ENCODE measurements at regions not wholly inside any gene's neighbourhood (a gene's known extent, or its start where the extent isn't known, plus 50 kb on each side); places are given as distances from the start of the nearest gene placed in this dataset.

DNA sequence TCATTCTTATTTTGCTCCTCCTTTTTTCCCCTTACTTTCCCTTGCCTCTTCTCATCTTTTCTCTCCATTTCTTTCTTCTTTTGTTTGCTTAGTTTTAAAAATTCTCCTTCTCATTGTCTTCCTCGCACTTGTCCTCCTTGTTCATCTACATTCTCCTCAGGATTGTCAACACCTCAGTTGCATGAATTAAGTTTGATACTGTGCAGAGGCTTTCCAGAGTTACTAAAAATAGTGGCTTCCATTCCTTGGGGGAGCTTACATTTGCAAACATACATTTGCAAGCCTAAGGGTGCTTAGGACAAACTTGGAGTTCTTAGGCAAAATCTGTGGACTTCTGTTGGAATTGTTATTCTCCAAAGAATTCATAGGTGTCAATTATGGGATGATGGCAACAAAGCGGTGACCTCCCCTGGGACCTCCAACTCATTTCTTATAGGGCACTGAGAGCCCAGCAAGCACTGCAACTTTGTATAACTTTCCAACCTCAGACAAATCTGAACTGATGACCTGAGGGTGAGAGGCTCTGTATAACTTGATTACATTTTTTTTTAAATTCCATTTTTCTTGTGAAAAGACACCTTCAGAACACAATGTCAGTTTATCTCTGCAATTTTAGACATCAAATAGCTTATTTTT lies 371.4 kb downstream of the TMEM38B start:
- H3K4me1 Mint-ChIP-seq = no peaks in the 10 kb centered on the region
- DNase-seq (no peak), ATAC-seq (no peak)
- intact Hi-C loops (cut with DNase I, micrococcal nuclease) = no loop called here
- no peaks in the 10 kb centered on the region for H3K36me3 Mint-ChIP-seq (ENCODE audit: low read depth)
- H3K4me3 Mint-ChIP-seq = no peak overlapping the region
- no peak overlapping the region for H3K27ac Mint-ChIP-seq
- ChIA-PET POLR2A (no interaction called here), CTCF (no interaction called here)
- no peaks in the 10 kb centered on the region for H3K27me3 Mint-ChIP-seq
- H3K9me3 Mint-ChIP-seq (ENCODE audit: low read depth) = no peaks in the 10 kb centered on the region

DNA sequence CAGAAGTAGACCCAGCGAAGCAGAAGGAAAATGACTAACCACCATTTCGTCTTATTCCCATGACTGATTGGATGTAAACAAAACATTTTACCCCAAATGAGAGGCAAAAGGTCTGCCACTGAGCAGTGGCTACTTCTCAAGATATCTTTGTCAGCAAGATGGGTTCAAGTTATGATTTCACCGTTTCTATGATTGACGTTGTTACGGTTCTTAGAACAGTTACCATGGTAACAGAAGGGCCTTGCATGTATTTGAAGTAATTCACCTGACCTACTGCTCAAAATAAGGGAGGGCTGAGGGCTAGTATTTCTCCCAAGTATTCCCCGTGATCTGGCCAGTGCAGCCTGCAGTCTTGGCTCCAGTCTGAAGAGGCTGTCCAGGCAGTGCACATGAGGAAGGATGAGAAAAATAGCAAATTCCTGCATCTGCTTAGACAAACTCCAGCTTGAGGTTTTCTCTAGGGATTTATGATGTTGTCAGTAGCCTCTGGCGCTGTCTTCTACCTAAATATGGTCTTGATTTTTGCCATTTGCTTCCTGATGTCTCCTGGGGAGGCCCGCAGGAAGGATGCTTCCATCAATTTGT lies 372.7 kb downstream of the TMEM38B start:
- Mint-ChIP-seq H3K9me3 (ENCODE audit: low read depth) (no peaks in the 10 kb centered on the region), H3K4me3 (no peak overlapping the region), H3K27ac (no peak overlapping the region), H3K4me1 (no peaks in the 10 kb centered on the region), H3K36me3 (ENCODE audit: low read depth) (no peaks in the 10 kb centered on the region), H3K27me3 (no peaks in the 10 kb centered on the region)
- ChIA-PET POLR2A (no interaction called here), CTCF (no interaction called here)
- DNase-seq (no peak), ATAC-seq (no peak)
- intact Hi-C loops (cut with DNase I, micrococcal nuclease) = no loop called here

DNA sequence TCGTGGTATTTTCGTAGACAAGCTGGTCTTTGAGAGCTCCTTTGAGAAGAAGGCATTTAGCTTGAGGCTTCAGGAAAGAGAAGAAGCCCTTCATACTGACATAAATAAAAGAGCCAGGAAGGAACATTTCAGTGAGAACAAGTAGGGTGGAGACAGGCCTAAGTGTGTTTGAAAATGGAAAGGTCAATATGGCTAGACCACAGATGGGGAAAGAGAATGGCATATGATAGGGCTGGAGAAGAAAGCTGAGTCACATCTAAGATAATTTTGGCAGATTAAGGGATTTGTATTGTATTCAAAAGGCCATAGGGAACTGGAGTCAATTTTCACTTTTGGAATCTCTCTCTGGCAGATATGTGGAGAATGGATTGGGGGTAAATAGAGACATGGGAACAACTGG lies 374.9 kb downstream of the TMEM38B start:
- no peak overlapping the region for H3K4me3 Mint-ChIP-seq
- CTCF ChIA-PET = no interaction called here
- ATAC-seq = no peak

GRCh38 chr9:106072421-106072820 lies 378.1 kb downstream of the TMEM38B start:
- no peak for ATAC-seq
- H3K9me3 Mint-ChIP-seq (ENCODE audit: low read depth) = peaks cover 3% of the 10 kb centered on the region
- no peak overlapping the region for H3K4me3 Mint-ChIP-seq
- ChIA-PET CTCF (no interaction called here), POLR2A (no interaction called here)
- intact Hi-C loops (cut with DNase I, micrococcal nuclease) = no loop called here
- no peaks in the 10 kb centered on the region for H3K27me3 Mint-ChIP-seq
- no peak for DNase-seq
- no peak overlapping the region for H3K27ac Mint-ChIP-seq
- H3K36me3 Mint-ChIP-seq (ENCODE audit: low read depth) = no peaks in the 10 kb centered on the region
- H3K4me1 Mint-ChIP-seq = no peaks in the 10 kb centered on the region

More for the DNA sequence above, 374.9 kb downstream of the TMEM38B start:
- POLR2A ChIA-PET = interaction anchor here (0.6 kb wide), 1 partner anchor 1508 kb away, joined by 5 read pairs; no protein-coding TSS in a partner anchor
- Mint-ChIP-seq H3K36me3 (ENCODE audit: low read depth) (no peaks in the 10 kb centered on the region), H3K4me1 (no peaks in the 10 kb centered on the region), H3K9me3 (ENCODE audit: low read depth) (no peaks in the 10 kb centered on the region), H3K27ac (no peak overlapping the region), H3K27me3 (no peaks in the 10 kb centered on the region)
- DNase-seq = no peak
- intact Hi-C loops (cut with DNase I, micrococcal nuclease) = no loop called here

GRCh38 chr9:106074006-106074405 lies 379.7 kb downstream of the TMEM38B start:
- no peak for ATAC-seq
- no peak for DNase-seq
- Mint-ChIP-seq H3K27me3 (no peaks in the 10 kb centered on the region), H3K36me3 (ENCODE audit: low read depth) (no peaks in the 10 kb centered on the region), H3K9me3 (ENCODE audit: low read depth) (peaks cover 3% of the 10 kb centered on the region), H3K27ac (no peak overlapping the region), H3K4me3 (no peak overlapping the region), H3K4me1 (no peaks in the 10 kb centered on the region)
- ChIA-PET CTCF (no interaction called here), POLR2A (no interaction called here)
- intact Hi-C loops (cut with DNase I, micrococcal nuclease) = no loop called here

GRCh38 chr9:106075236-106075959 lies 381.1 kb downstream of the TMEM38B start:
- Mint-ChIP-seq H3K27me3 (no peaks in the 10 kb centered on the region), H3K4me3 (no peak overlapping the region), H3K27ac (no peak overlapping the region), H3K9me3 (ENCODE audit: low read depth) (peaks cover 3% of the 10 kb centered on the region), H3K36me3 (ENCODE audit: low read depth) (no peaks in the 10 kb centered on the region), H3K4me1 (no peaks in the 10 kb centered on the region)
- ATAC-seq = no peak
- ChIA-PET CTCF (no interaction called here), POLR2A (no interaction called here)
- no peak for DNase-seq
- intact Hi-C loops (cut with DNase I, micrococcal nuclease) = no loop called here

GRCh38 chr9:106075960-106076327 lies 381.6 kb downstream of the TMEM38B start:
- H3K9me3 Mint-ChIP-seq (ENCODE audit: low read depth) = peaks cover 3% of the 10 kb centered on the region
- no peaks in the 10 kb centered on the region for H3K27me3 Mint-ChIP-seq
- POLR2A ChIA-PET = no interaction called here
- intact Hi-C loops (cut with DNase I, micrococcal nuclease) = no loop called here
- ATAC-seq = no peak
- H3K4me1 Mint-ChIP-seq = no peaks in the 10 kb centered on the region
- no peak overlapping the region for H3K4me3 Mint-ChIP-seq
- H3K36me3 Mint-ChIP-seq (ENCODE audit: low read depth) = no peaks in the 10 kb centered on the region
- no peak for DNase-seq
- CTCF ChIA-PET = no interaction called here
- no peak overlapping the region for H3K27ac Mint-ChIP-seq

- ChIA-PET POLR2A (no interaction called here), CTCF (no interaction called here)
- no peak overlapping the region for H3K27ac Mint-ChIP-seq
- H3K9me3 Mint-ChIP-seq (ENCODE audit: low read depth) = peaks cover 3% of the 10 kb centered on the region
- H3K4me1 Mint-ChIP-seq = no peaks in the 10 kb centered on the region
- no peaks in the 10 kb centered on the region for H3K36me3 Mint-ChIP-seq (ENCODE audit: low read depth)
- ATAC-seq = no peak
- intact Hi-C loops (cut with DNase I, micrococcal nuclease) = no loop called here
- H3K27me3 Mint-ChIP-seq = no peaks in the 10 kb centered on the region
- DNase-seq = no peak
- H3K4me3 Mint-ChIP-seq = no peak overlapping the region
Observed at GRCh38 chr9:106076711-106077110, 382.4 kb downstream of the TMEM38B start.

- H3K36me3 Mint-ChIP-seq (ENCODE audit: low read depth) = no peaks in the 10 kb centered on the region
- H3K4me1 Mint-ChIP-seq = no peaks in the 10 kb centered on the region
- peaks cover 3% of the 10 kb centered on the region for H3K9me3 Mint-ChIP-seq (ENCODE audit: low read depth)
- CTCF ChIA-PET = interaction anchor here (0.9 kb wide), 1 partner anchor 33 kb away, joined by 3 read pairs; no protein-coding TSS in a partner anchor
- no peak for ATAC-seq
- POLR2A ChIA-PET = no interaction called here
- no peak overlapping the region for H3K27ac Mint-ChIP-seq
- intact Hi-C loops (cut with DNase I, micrococcal nuclease) = no loop called here
- H3K27me3 Mint-ChIP-seq = no peaks in the 10 kb centered on the region
- H3K4me3 Mint-ChIP-seq = no peak overlapping the region
- no peak for DNase-seq
Observed at GRCh38 chr9:106077731-106078130, 383.4 kb downstream of the TMEM38B start.

GRCh38 chr9:106082621-106083020 lies 388.3 kb downstream of the TMEM38B start:
- ChIA-PET CTCF (no interaction called here), POLR2A (no interaction called here)
- Mint-ChIP-seq H3K4me1 (no peaks in the 10 kb centered on the region), H3K36me3 (ENCODE audit: low read depth) (no peaks in the 10 kb centered on the region), H3K4me3 (no peak overlapping the region), H3K27ac (no peak overlapping the region), H3K27me3 (no peaks in the 10 kb centered on the region), H3K9me3 (ENCODE audit: low read depth) (peaks cover 3% of the 10 kb centered on the region)
- ATAC-seq (no peak), DNase-seq (no peak)
- intact Hi-C loops (cut with DNase I, micrococcal nuclease) = no loop called here

- DNase-seq (no peak), ATAC-seq (no peak)
- Mint-ChIP-seq H3K4me1 (no peaks in the 10 kb centered on the region), H3K27me3 (no peaks in the 10 kb centered on the region), H3K9me3 (ENCODE audit: low read depth) (peaks cover 8% of the 10 kb centered on the region), H3K27ac (no peak overlapping the region), H3K4me3 (no peak overlapping the region), H3K36me3 (ENCODE audit: low read depth) (no peaks in the 10 kb centered on the region)
- POLR2A ChIA-PET = no interaction called here
- intact Hi-C loops (cut with DNase I, micrococcal nuclease) = no loop called here
- CTCF ChIA-PET = no interaction called here
Observed at GRCh38 chr9:106084702-106085101, 390.4 kb downstream of the TMEM38B start.

DNA sequence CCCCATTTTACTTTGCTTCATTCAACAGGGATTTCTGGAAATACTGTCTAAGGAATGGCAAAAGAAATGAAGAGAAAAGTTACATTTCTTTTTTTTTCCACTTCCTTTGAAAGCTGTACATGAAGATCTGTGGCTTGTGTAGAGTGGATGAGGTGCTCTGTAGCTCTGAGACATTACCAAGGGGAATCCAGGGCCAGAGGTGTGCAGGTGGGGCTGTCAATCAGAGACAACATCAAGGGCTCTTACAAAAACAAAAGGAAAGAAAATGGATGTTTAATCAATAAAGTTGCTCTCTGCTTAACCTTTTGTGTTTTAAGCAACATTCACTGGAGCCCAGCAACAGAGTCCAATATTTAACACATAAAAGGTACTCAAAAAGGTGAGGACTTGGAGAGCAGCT lies 391.1 kb downstream of the TMEM38B start:
- POLR2A ChIA-PET = no interaction called here
- H3K9me3 Mint-ChIP-seq (ENCODE audit: low read depth) = peaks cover 8% of the 10 kb centered on the region
- intact Hi-C loops (cut with DNase I, micrococcal nuclease) = no loop called here
- no peaks in the 10 kb centered on the region for H3K36me3 Mint-ChIP-seq (ENCODE audit: low read depth)
- CTCF ChIA-PET = interaction anchor here (0.6 kb wide), 1 partner anchor 848 kb away, joined by 4 read pairs; no protein-coding TSS in a partner anchor
- no peaks in the 10 kb centered on the region for H3K4me1 Mint-ChIP-seq
- no peak for ATAC-seq
- H3K27ac Mint-ChIP-seq = no peak overlapping the region
- no peak overlapping the region for H3K4me3 Mint-ChIP-seq
- no peaks in the 10 kb centered on the region for H3K27me3 Mint-ChIP-seq
- DNase-seq = no peak
